ENCODE measurements at regions not wholly inside any gene's neighbourhood (a gene's known extent, or its start where the extent isn't known, plus 50 kb on each side); places are given as distances from the start of the nearest gene placed in this dataset.

- TF ChIP-seq CTCF (IDR thresholded peaks at IDR 0.05; ENCODE audit: borderline replicate concordance, control extremely low read depth, extremely low read depth, insufficient read depth, missing control alignments), result no peak
- in situ Hi-C loops (cut with MboI; ENCODE audit: low sequenced_read_pairs, unreplicated experiment), result no loop called here
- no peak for DNase-seq (ENCODE audit: low spot score)
These were observed 385.3 kb downstream of the PSAT1 start for GRCh38 chr9:78682216-78682615.

GRCh38 chr9:78685471-78685870, 388.5 kb downstream of the PSAT1 start:
- in situ Hi-C loops (cut with MboI; ENCODE audit: low sequenced_read_pairs, unreplicated experiment), result no loop called here
- no peak for TF ChIP-seq CTCF (IDR thresholded peaks at IDR 0.05; ENCODE audit: borderline replicate concordance, control extremely low read depth, extremely low read depth, insufficient read depth, missing control alignments)
- no peak for DNase-seq (ENCODE audit: low spot score)

- in situ Hi-C loops (cut with MboI; ENCODE audit: low sequenced_read_pairs, unreplicated experiment), result no loop called here
- no peak for DNase-seq (ENCODE audit: low spot score)
These were observed 391.9 kb downstream of the PSAT1 start for GRCh38 chr9:78688796-78689195.

GRCh38 chr9:78691542-78691941, 394.6 kb downstream of the PSAT1 start:
- in situ Hi-C loops (cut with MboI; ENCODE audit: low sequenced_read_pairs, unreplicated experiment), result no loop called here
- no peak for DNase-seq (ENCODE audit: low spot score)
- TF ChIP-seq CTCF (IDR thresholded peaks at IDR 0.05; ENCODE audit: borderline replicate concordance, control extremely low read depth, extremely low read depth, insufficient read depth, missing control alignments), result no peak

More at GRCh38 chr9:78688796-78689195, 391.9 kb downstream of the PSAT1 start:
- no peak for TF ChIP-seq CTCF (IDR thresholded peaks at IDR 0.05; ENCODE audit: borderline replicate concordance, control extremely low read depth, extremely low read depth, insufficient read depth, missing control alignments)

GRCh38 chr9:78692871-78693270, 395.9 kb downstream of the PSAT1 start:
- in situ Hi-C loops (cut with MboI; ENCODE audit: low sequenced_read_pairs, unreplicated experiment), result no loop called here
- no peak for TF ChIP-seq CTCF (IDR thresholded peaks at IDR 0.05; ENCODE audit: borderline replicate concordance, control extremely low read depth, extremely low read depth, insufficient read depth, missing control alignments)
- DNase-seq (ENCODE audit: low spot score), result no peak

- in situ Hi-C loops (cut with MboI; ENCODE audit: low sequenced_read_pairs, unreplicated experiment), result no loop called here
- no peak for TF ChIP-seq CTCF (IDR thresholded peaks at IDR 0.05; ENCODE audit: borderline replicate concordance, control extremely low read depth, extremely low read depth, insufficient read depth, missing control alignments)
- no peak for DNase-seq (ENCODE audit: low spot score)
These were observed 398.0 kb downstream of the PSAT1 start for GRCh38 chr9:78694974-78695373.

GRCh38 chr9:78695519-78695918, 398.6 kb downstream of the PSAT1 start:
- in situ Hi-C loops (cut with MboI; ENCODE audit: low sequenced_read_pairs, unreplicated experiment), result no loop called here
- no peak for DNase-seq (ENCODE audit: low spot score)
- TF ChIP-seq CTCF (IDR thresholded peaks at IDR 0.05; ENCODE audit: borderline replicate concordance, control extremely low read depth, extremely low read depth, insufficient read depth, missing control alignments), result no peak
